G401 (cell line): ENCODE measurements at regions not wholly inside any gene's neighbourhood (a gene's known extent, or its start where the extent isn't known, plus 50 kb on each side); places are given as distances from the start of the nearest gene placed in this dataset.
A peak's percentile ranks its signal among the peaks of the same experiment; 100 is the strongest.

ENCODE experiments used
- DNase-seq: peaks from one replicate; pipeline ENCODE4 v3.0.0-alpha.2; 2015; ENCODE audit warnings: low spot score
- in situ Hi-C: cut with HindIII; loops from 2 replicates; pipeline ENCODE4 v1.10.0; 2016; ENCODE audit warnings: low sequenced_read_pairs, mixed read lengths

GRCh38 chr2:29974086-29974485 lies 52.7 kb upstream of the ALK start:
- in situ Hi-C loops, result no loop called here
- no peak for DNase-seq

- in situ Hi-C loops, result no loop called here
- DNase-seq, result no peak
These were observed 55.9 kb upstream of the ALK start for GRCh38 chr2:29977284-29977683.

GRCh38 chr2:29981402-29981801 lies 60.0 kb upstream of the ALK start:
- in situ Hi-C loops, result no loop called here
- DNase-seq, result no peak

GRCh38 chr2:29983308-29983707 lies 61.9 kb upstream of the ALK start:
- DNase-seq, result no peak
- in situ Hi-C loops, result no loop called here

DNA sequence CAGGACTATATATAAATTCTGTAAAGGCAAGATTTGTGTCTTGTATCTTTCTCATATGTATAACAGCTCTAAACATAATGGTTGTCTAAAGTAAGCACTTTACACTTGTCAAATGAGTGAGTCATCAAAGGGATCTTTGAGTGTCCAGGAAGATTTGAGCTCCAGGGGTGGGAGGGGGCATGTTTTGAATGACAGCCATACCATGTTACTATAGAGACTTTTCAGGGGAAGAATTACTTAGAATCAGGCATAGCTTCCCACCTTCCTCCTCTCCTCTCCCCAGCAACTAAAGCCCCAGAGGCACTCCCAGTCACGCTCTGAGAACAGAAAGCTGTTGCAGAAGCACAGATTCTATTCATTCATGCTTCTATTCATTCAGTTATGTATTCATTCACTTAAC lies 65.8 kb upstream of the ALK start:
- in situ Hi-C loops, result no loop called here

DNA sequence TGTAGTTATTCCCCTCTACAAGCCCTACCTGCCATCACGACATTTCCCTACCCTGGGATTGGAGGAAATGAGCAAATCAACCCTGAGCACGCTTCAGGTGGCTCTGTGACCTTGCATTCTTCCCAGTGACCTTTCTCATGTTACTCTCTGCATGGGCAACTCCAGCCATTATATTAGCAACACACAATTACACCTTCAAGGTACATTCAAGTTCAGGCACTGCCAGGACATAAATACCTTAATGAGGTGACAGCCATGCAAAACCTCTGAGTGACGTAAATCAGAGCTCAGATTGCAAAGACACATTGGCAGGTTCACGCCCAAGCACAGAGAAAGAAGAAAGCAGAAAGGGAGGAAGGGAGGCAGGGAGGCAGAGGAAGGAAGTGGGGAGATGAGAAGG lies 68.7 kb upstream of the ALK start:
- DNase-seq, result no peak
- in situ Hi-C loops, result no loop called here

More for the DNA sequence above, 65.8 kb upstream of the ALK start:
- DNase-seq, result no peak

DNA sequence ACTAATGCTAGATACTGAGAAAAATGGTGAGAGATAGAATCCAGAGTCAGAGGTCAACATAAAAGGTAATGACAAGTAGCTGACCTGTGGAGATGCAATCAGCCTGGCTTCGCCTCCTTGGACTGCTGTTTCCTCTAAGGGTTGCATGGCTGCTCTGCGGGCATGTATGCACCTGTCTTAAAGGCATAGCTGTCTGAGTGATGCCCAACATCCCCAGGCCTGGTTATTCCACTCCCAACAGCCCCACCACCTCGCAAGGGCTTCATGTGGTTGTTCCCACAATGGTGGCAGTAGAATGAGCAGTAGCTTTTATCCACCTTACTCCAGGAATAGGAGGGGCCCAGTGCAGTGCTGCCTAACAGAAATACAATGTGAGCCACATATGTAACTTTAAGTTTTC lies 69.7 kb upstream of the ALK start:
- in situ Hi-C loops, result no loop called here
- DNase-seq, result no peak

DNA sequence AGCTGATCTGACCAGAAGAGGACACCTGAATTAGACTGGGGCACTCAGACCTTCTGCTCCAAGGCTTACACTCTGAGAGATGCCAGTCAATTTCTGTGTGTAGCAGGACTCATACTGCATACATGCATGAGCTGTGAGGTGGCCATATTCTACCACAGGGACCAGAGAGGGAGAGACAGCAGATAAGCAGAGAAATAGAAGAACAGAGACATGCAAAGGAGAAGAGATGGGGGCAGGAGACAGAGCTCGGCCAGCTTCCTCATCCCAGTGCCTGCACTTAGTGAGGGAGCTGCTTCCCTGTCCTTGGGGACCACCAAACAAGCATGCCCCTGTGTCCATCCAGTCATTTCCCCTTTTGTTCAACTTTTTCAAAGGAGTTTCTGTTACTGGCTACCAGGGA lies 73.9 kb upstream of the ALK start:
- DNase-seq, result no peak
- in situ Hi-C loops, result no loop called here

DNA sequence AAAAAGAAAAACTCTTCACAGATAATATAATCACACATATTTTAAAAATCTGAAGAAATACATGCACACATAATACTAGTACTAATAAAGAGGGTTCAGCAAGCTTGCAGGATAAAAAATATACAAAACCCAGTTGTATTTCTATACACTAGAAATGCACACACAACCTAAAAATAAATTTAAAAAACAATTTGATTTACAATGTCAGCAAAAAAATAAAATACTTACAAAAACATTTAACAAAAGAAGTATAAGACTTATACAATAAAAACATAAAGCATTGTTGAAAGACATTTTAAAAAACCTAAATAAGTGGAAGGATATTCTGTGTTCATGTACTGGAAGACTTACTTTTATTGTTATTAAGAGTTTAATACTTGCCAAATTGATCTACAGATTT lies 81.7 kb upstream of the ALK start:
- no peak for DNase-seq

DNA sequence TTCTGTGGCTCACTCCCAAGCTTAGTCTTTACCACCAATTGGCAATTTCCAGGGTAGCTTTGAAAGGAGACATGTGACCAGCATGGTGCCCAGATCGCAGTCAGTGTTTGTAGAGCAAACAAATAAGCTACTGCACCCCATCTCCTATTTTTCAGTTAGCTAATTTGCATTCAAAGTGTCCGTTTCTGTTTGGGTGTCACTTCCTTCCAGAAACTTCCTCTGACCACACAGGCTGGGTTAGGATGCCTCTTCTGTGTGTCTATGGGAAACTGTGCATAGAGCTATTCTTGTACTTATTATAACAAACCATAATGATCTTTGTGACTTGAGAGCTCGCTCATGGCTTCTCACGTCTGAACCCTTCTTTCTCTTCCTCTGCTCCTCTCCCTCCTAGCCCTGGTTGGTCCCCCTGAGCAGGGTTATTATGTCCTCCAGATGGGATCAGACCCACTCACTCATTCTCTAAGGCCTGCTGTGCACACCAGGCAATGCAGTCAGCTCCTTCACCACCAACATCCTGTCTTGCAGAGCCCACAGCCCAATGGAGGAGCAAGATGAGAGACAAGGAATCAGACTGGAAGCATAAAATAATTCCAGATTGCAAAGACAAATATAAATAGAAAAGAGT lies 101.2 kb upstream of the ALK start:
- DNase-seq, result no peak
- in situ Hi-C loops, result no loop called here

More for the DNA sequence above, 81.7 kb upstream of the ALK start:
- in situ Hi-C loops, result no loop called here

DNA sequence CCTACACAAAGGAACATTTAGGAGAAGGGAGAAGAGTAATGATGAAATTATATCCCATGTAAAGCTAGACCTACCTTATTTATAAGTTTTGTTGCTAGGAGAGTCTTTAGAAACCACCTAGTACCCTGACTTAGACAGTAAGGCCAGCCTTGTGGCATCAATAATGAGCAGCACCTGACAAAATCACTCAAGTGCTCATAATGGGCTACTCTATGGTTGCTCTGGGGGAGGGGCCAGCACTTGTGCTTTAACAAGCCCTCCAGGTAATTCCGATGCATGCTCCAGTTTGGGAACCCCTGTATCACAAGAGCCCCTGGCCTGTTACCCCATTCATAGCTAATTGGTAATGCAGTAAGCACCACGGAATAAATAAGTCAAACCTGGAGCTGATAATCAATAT lies 102.9 kb upstream of the ALK start:
- in situ Hi-C loops, result no loop called here
- DNase-seq, result no peak

DNA sequence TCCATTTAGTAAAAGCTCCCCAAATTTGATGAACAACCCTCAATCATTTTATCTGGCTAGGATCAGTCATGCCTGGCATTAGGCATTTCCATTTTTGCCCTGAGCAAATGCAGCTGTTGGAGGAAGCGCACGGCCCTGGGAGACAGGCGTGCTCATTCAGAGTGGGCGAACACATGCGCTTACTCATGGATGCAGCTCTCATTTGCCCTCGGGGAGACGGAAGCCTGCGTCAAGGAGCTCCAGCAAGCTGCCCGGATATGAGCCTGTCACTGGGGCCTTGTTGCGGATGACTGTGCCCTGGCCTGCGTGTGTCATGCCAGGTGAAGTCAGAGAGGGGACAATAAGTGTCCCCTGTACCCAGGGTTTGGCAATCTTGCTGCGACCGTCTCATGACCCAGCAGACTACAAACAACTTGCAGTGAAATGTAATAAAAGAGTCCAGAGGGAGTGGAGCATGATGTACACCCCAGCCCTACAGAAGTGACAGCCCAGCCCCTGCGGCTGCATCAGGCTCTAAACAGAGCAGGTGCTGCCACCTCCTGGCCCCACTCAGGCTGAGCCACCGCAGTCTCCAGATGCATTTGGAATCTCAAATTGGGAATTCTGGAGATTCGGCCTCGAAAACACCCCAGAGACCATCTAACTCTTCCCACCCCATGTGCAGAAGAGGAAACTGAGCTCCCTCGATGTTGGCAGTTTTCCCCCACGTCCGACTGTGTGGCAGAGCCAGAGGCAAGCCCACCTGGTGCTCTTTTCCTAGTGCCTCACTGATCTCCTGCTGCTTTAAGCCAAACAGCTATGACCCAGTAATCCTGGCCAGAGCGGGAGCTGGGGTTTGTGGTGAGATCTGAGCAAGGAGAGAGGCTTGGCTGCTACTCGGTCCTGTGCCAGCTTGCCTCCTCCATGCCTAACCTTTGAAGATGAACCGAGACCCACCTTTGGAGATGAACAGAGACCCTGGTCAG lies 105.0 kb upstream of the ALK start:
- in situ Hi-C loops, result no loop called here
- DNase-seq, result peak; percentile 32

- in situ Hi-C loops, result no loop called here
- no peak for DNase-seq
These were observed 108.4 kb upstream of the ALK start for GRCh38 chr2:30029804-30030203.

GRCh38 chr2:30030361-30030760 lies 109.0 kb upstream of the ALK start:
- in situ Hi-C loops, result no loop called here
- no peak for DNase-seq

GRCh38 chr2:30031184-30031583 lies 109.8 kb upstream of the ALK start:
- in situ Hi-C loops, result no loop called here

DNA sequence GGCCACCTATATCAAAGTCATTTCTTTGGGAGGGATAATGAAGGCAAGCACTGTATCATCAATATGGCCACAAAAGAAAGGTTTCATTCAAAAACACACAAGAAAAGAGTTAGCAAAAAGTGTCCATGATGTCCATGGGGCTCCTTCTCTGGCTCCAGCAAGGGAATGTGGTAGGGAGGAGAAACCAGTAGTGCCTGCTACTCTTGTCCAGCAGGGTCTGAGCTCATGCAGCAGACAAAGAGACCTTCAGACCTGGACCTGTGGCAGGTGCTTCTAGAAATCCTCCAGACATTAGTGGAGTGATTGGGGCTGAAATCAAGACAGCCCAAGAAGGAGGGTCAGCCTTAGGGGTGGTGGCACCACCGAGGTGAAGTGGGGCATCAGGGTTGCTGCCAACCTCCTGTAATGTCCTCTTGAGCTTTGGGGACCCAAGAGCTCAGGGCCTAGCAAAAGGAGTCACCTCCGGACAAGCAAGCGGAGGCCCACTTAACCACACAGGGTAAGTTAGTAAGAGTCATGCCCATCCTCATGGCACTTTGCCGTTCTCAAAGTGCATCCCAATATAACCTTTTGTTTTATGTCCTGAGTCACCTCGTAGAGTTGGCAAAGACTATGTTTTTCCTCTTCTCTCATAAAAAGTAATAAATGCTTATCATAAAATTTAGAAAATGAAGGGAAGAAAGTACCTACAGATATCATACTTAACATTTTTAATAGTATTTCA lies 112.6 kb upstream of the YPEL5 start:
- in situ Hi-C loops, result no loop called here
- no peak for DNase-seq

More at GRCh38 chr2:30031184-30031583, 109.8 kb upstream of the ALK start:
- DNase-seq, result no peak

DNA sequence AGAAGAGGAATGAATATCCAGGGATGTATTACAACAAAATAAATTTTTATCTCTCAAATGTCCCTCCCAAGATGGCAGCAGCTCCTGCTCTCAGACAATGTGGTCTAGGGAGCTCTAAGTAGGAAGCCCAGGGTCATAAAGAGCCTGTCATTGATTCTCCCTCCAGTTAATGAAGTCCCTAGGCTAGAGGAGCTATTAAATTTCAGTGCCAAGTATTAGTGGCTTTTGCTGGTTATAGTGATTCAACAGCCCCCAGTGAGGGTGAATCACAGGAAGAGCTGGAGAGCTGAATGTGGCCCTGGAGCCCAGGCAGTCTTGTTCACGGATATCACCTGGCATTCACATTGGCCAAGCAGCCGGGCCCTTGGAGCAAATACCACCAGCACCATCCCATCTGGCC lies 109.8 kb upstream of the YPEL5 start:
- no peak for DNase-seq
- in situ Hi-C loops, result no loop called here

GRCh38 chr2:30038419-30038818 lies 108.4 kb upstream of the YPEL5 start:
- DNase-seq, result no peak
- in situ Hi-C loops, result no loop called here

DNA sequence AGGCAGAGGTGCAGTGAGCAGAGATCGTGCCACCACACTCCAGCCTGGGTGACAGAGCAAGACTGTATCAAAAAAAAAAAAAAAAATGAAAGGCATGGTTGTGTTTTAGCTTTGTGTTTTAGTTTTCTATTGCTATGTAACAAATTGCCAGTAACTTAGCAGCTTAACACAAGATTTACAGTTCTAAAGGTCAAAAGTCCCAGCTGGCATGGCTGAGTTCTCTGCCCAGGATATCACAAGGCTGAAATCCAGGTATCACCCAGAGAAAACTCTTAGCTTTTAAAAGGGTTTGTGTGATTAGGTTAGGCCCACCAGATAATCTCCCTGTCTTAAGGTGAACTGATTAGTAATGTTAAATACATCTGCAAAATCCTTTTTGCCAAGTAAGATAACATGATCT lies 107.7 kb upstream of the YPEL5 start:
- DNase-seq, result no peak
- in situ Hi-C loops, result no loop called here

- in situ Hi-C loops, result no loop called here
- no peak for DNase-seq
These were observed 106.7 kb upstream of the YPEL5 start for GRCh38 chr2:30040147-30040546.
